SK-N-SH (cell line): ENCODE measurements at regions not wholly inside any gene's neighbourhood (a gene's known extent, or its start where the extent isn't known, plus 50 kb on each side); places are given as distances from the start of the nearest gene placed in this dataset.

Experiments used
- CTCF ChIA-PET: fragments of 300-600, 350-600 bp; formaldehyde crosslinking; extraction: SDS; loops from one replicate; lab custom pipeline; 2021; lab: Yijun Ruan, JAX
- POLR2A ChIA-PET: fragments of 350-600 bp; sonication (Branson Sonifier 250); formaldehyde crosslinking; extraction: SDS; loops from one replicate; lab custom pipeline; 2020; ENCODE audit warnings: antibody characterized with exemption, inconsistent platforms; lab: Yijun Ruan, JAX
- DNase-seq: peaks from one replicate; pipeline ENCODE4 v3.0.0; 2012
- H2AFZ ChIP-seq: fragments of 200-600 bp; sonication (generic); 2 replicates; pipeline ENCODE4 v1.8.1; 2016; ENCODE audit warnings: antibody characterized with exemption, mild to moderate bottlenecking, low read depth
- H3F3A ChIP-seq: fragments of 200-600 bp; sonication (generic); replicated peaks from 2 replicates; pipeline ENCODE3; 2016; ENCODE audit warnings: antibody characterized with exemption, mild to moderate bottlenecking; ENCODE audit not compliant: insufficient read depth
- H3K27ac ChIP-seq, 2 experiments: fragments of 200-500 bp in 1 of 2; fragments of 200-600 bp in 1 of 2; sonication (Bioruptor generic) in 1 of 2; sonication (generic), shearing (Covaris generic) in 1 of 2; 2 replicates each; pipeline versions ENCODE4 v1.5.1 to v1.6.1; 2014 to 2016; ENCODE audit warnings: low read depth in 2 of 2, inconsistent platforms in 1 of 2, low read length in 1 of 2, mild to moderate bottlenecking in 1 of 2, mixed read lengths in 1 of 2
- H3K27me3 ChIP-seq: fragments of 200-600 bp; sonication (generic), shearing (Covaris generic); 2 replicates; pipeline ENCODE4 v1.6.1; 2016; ENCODE audit warnings: mixed run types; ENCODE audit not compliant: insufficient read depth
- H3K36me3 ChIP-seq, 2 experiments: fragments of 200-500 bp in 1 of 2; fragments of 200-600 bp in 1 of 2; sonication (Bioruptor generic) in 1 of 2; sonication (generic) in 1 of 2; replicated peaks in 1 of 2; 2 replicates each; pipeline versions ENCODE3 to v1.5.1; 2014 to 2016; ENCODE audit warnings: low read length in 1 of 2, mild to moderate bottlenecking in 1 of 2; ENCODE audit not compliant: insufficient read depth in 2 of 2, control insufficient read depth in 1 of 2
- H3K4me1 ChIP-seq, 2 experiments: fragments of 200-500 bp in 1 of 2; fragments of 200-600 bp in 1 of 2; sonication (Bioruptor generic) in 1 of 2; sonication (generic), shearing (Covaris generic) in 1 of 2; 2 replicates each; pipeline versions ENCODE4 v1.5.1 to v1.6.1; 2014 to 2016; ENCODE audit warnings: low read depth in 1 of 2, low read length in 1 of 2, mixed run types in 1 of 2; ENCODE audit not compliant: insufficient read depth in 2 of 2, control insufficient read depth in 1 of 2
- H3K4me2 ChIP-seq: fragments of 200-600 bp; sonication (generic), shearing (Covaris generic); 2 replicates; pipeline ENCODE4 v1.6.1; 2017; ENCODE audit warnings: mixed run types
- H3K4me3 ChIP-seq, 2 experiments: fragments of 200-500 bp in 1 of 2; fragments of 200-600 bp in 1 of 2; sonication (Bioruptor generic) in 1 of 2; sonication (generic), shearing (Covaris generic) in 1 of 2; 2 replicates each; pipeline versions ENCODE4 v1.5.1 to v1.8.1; 2014 to 2016; ENCODE audit warnings: low read depth in 2 of 2, inconsistent platforms in 1 of 2, low read length in 1 of 2, mild to moderate bottlenecking in 1 of 2, mixed read lengths in 1 of 2, moderate library complexity in 1 of 2
- H3K79me2 ChIP-seq: fragments of 200-600 bp; sonication (generic); 2 replicates; pipeline ENCODE4 v1.8.1; 2017; ENCODE audit warnings: mild to moderate bottlenecking; ENCODE audit not compliant: insufficient read depth
- H3K9ac ChIP-seq: fragments of 200-600 bp; sonication (generic); 2 replicates; pipeline ENCODE4 v1.6.1; 2017; ENCODE audit warnings: mixed run types
- H3K9me2 ChIP-seq: fragments of 200-600 bp; sonication (generic); 2 replicates; pipeline ENCODE4 v1.6.1; 2017; ENCODE audit warnings: mixed run types
- H3K9me3 ChIP-seq: fragments of 200-600 bp; sonication (generic); 2 replicates; pipeline ENCODE4 v1.6.1; 2017; ENCODE audit warnings: mixed run types, mild to moderate bottlenecking, moderate library complexity
- H4K20me1 ChIP-seq: fragments of 200-600 bp; sonication (generic); 2 replicates; pipeline ENCODE4 v1.6.1; 2017; ENCODE audit warnings: mild to moderate bottlenecking, mixed run types; ENCODE audit not compliant: insufficient read depth
- CHD2 ChIP-seq: fragments of 150-350 bp; IDR thresholded peaks from 2 replicates; pipeline ENCODE4 v1.6.1; 2018; ENCODE audit warnings: low read length; ENCODE audit not compliant: partially characterized antibody
- ELF1 ChIP-seq: IDR thresholded peaks from 2 replicates; pipeline ENCODE4 v1.4.0; 2012
- FOXM1 ChIP-seq: IDR thresholded peaks from 2 replicates; pipeline ENCODE4 v1.4.0; 2012; ENCODE audit warnings: low read depth, mild to moderate bottlenecking
- GATA2 ChIP-seq: sonication (generic); formaldehyde crosslinking; IDR thresholded peaks from 2 replicates; pipeline ENCODE4 v1.5.0; 2020; ENCODE audit warnings: mild to moderate bottlenecking, missing genetic modification reagents
- MEF2A ChIP-seq: IDR thresholded peaks from 2 replicates; pipeline ENCODE4 v1.4.0; 2012; ENCODE audit warnings: low read depth, borderline replicate concordance
- PBX3 ChIP-seq: IDR thresholded peaks from 2 replicates; pipeline ENCODE4; 2012
- POLR2AphosphoS5 ChIP-seq: IDR thresholded peaks from 2 replicates; pipeline ENCODE4 v1.6.1; 2012; ENCODE audit warnings: low read depth, low read length
- RCOR1 ChIP-seq: fragments of 150-350 bp; IDR thresholded peaks from 2 replicates; pipeline ENCODE4 v1.6.1; 2017; ENCODE audit warnings: antibody characterized with exemption, low read length
- RFX5 ChIP-seq: IDR thresholded peaks from 2 replicates; pipeline ENCODE4 v1.6.1; 2012; ENCODE audit warnings: mild to moderate bottlenecking, improper control_type of control experiment, low read length
- SIN3A ChIP-seq: IDR thresholded peaks from 2 replicates; pipeline ENCODE4 v1.6.1; 2012; ENCODE audit warnings: low read depth, mild to moderate bottlenecking, low read length, moderate library complexity, borderline replicate concordance
- ZBTB33 ChIP-seq: IDR thresholded peaks from 2 replicates; pipeline ENCODE4 v1.4.0; 2012; ENCODE audit warnings: low read depth, borderline replicate concordance
- WGBS: methylation state at CpG from one replicate; pipeline ENCODE4 v1.1.6; 2017; ENCODE audit warnings: low lambda C conversion rate; 5-methylcytosine and 5-hydroxymethylcytosine counted together

GRCh38 chr9:19683715-19684114, 105.1 kb downstream of the SLC24A2 start:
- CTCF ChIA-PET: no interaction called here
- no peaks in the 10 kb centered on the region for H3K79me2 ChIP-seq
- H3K36me3 ChIP-seq: no peaks in the 10 kb centered on the region
- H3K4me2 ChIP-seq: no peak overlapping the region
- no peak overlapping the region for H3K27ac ChIP-seq
- WGBS: 26% methylated on average over 2 of the region's 2 CpGs
- POLR2A ChIA-PET: interaction anchor here (0.6 kb wide), 1 partner anchor 9 kb away, joined by 3 read pairs; no protein-coding TSS in a partner anchor
- no peak overlapping the region for H3K4me3 ChIP-seq
- DNase-seq: no peak
- H3K4me1 ChIP-seq: no peaks in the 10 kb centered on the region
- H3K9me3 ChIP-seq: no peaks in the 10 kb centered on the region
- no peak overlapping the region for H3K9ac ChIP-seq
- no peaks in the 10 kb centered on the region for H3K9me2 ChIP-seq
- TF ChIP-seq MEF2A (no peak), POLR2AphosphoS5 (no peak), ZBTB33 (no peak), PBX3 (no peak), RCOR1 (no peak), GATA2 (no peak), FOXM1 (no peak), SIN3A (no peak)
- no peaks in the 10 kb centered on the region for H4K20me1 ChIP-seq
- H2AFZ ChIP-seq: no peak overlapping the region
- no peaks in the 10 kb centered on the region for H3K27me3 ChIP-seq
- H3F3A ChIP-seq: no peaks in the 10 kb centered on the region

GRCh38 chr9:19682397-19682796, 106.4 kb downstream of the SLC24A2 start:
- no peaks in the 10 kb centered on the region for H3K9me2 ChIP-seq

More at GRCh38 chr9:19682397-19682796, 106.4 kb downstream of the SLC24A2 start:
- 36% methylated on average over 2 of the region's 2 CpGs for WGBS
- TF ChIP-seq ELF1: no peak
- TF ChIP-seq RFX5: no peak
- no peak for TF ChIP-seq POLR2AphosphoS5
- TF ChIP-seq CHD2: no peak
- TF ChIP-seq, all 33 proteins: peak for 0
- Histone ChIP-seq H3K9me3 (no peaks in the 10 kb centered on the region), H3K27me3 (no peaks in the 10 kb centered on the region), H3K36me3 (no peaks in the 10 kb centered on the region), H3K4me2 (no peak overlapping the region), H3K4me1 (no peaks in the 10 kb centered on the region), H3F3A (no peaks in the 10 kb centered on the region), H2AFZ (no peak overlapping the region), H4K20me1 (no peaks in the 10 kb centered on the region), H3K9ac (no peak overlapping the region), H3K27ac (no peak overlapping the region), H3K4me3 (no peak overlapping the region), H3K79me2 (no peaks in the 10 kb centered on the region)
- ChIA-PET CTCF (interaction anchor here (0.5 kb wide), 1 partner anchor 441 kb away, joined by 3 read pairs; no protein-coding TSS in a partner anchor), POLR2A (no interaction called here)
- no peak for DNase-seq
